WTC11 (cell line): ENCODE measurements at regions not wholly inside any gene's neighbourhood (a gene's known extent, or its start where the extent isn't known, plus 50 kb on each side); places are given as distances from the start of the nearest gene placed in this dataset.

Source experiments
- ATAC-seq: fragments of 200-7000 bp; cut with Tn5 transposase; 2 replicates; pipeline ENCODE4 v1.10.0; 2021; ENCODE audit warnings: mild to moderate bottlenecking, moderate library complexity
- CTCF ChIA-PET: fragments of 300-600 bp; sonication (Branson Sonifier 250); formaldehyde crosslinking; loops from one replicate; lab custom pipeline; 2021; ENCODE audit warnings: antibody characterized with exemption; lab: Charles Lee
- POLR2A ChIA-PET: fragments of 350-600 bp; sonication (Branson Sonifier 250); formaldehyde crosslinking; loops from one replicate; lab custom pipeline; 2021; ENCODE audit warnings: antibody characterized with exemption; lab: Charles Lee
- DNase-seq: peaks from one replicate; pipeline ENCODE4 v3.0.0; 2021; ENCODE audit warnings: low spot score
- H3K27ac Mint-ChIP-seq: 2 replicates; pipeline ENCODE4 v1.8.0; 2021; ENCODE audit warnings: mixed read lengths
- H3K27me3 Mint-ChIP-seq: 2 replicates; pipeline ENCODE4 v1.8.0; 2021; ENCODE audit warnings: low read depth, mild to moderate bottlenecking, moderate library complexity, mixed read lengths
- H3K36me3 Mint-ChIP-seq: 2 replicates; pipeline ENCODE4 v1.8.0; 2021; ENCODE audit warnings: mixed read lengths
- H3K4me1 Mint-ChIP-seq: 2 replicates; pipeline ENCODE4 v1.8.0; 2022; ENCODE audit warnings: mixed read lengths
- H3K4me3 Mint-ChIP-seq: 2 replicates; pipeline ENCODE4 v1.8.0; 2021; ENCODE audit warnings: mild to moderate bottlenecking, moderate library complexity, mixed read lengths
- H3K9me3 Mint-ChIP-seq: 2 replicates; pipeline ENCODE4 v1.8.0; 2021; ENCODE audit warnings: mixed read lengths
- CREB1 ChIP-seq: sonication (generic); formaldehyde crosslinking; IDR thresholded peaks from 2 replicates; pipeline ENCODE4 v1.8.0; 2023; ENCODE audit warnings: mild to moderate bottlenecking, missing genetic modification reagents
- CTCF ChIP-seq: fragments of 200-600 bp; IDR thresholded peaks from 2 replicates; pipeline ENCODE4 v1.8.0; 2022; ENCODE audit warnings: antibody characterized with exemption
- ELF4 ChIP-seq: sonication (generic); formaldehyde crosslinking; IDR thresholded peaks from 2 replicates; pipeline ENCODE4 v1.8.1; 2022; ENCODE audit warnings: low read depth, mild to moderate bottlenecking, moderate library complexity, missing genetic modification reagents
- FOXP1 ChIP-seq: sonication (generic); formaldehyde crosslinking; IDR thresholded peaks from 2 replicates; pipeline ENCODE4 v1.8.0; 2022; ENCODE audit warnings: missing genetic modification reagents, mild to moderate bottlenecking, moderate library complexity, borderline replicate concordance
- FOXP4 ChIP-seq: sonication (generic); formaldehyde crosslinking; IDR thresholded peaks from 2 replicates; pipeline ENCODE4 v1.8.0; 2022; ENCODE audit warnings: mild to moderate bottlenecking, missing genetic modification reagents
- HMGA2 ChIP-seq: fragments of 250-450 bp; sonication (Bioruptor Pico); IDR thresholded peaks from 2 replicates; pipeline ENCODE4 v1.4.0; 2021; ENCODE audit warnings: mild to moderate bottlenecking, moderate library complexity
- HMGXB4 ChIP-seq: sonication (generic); formaldehyde crosslinking; IDR thresholded peaks from 2 replicates; pipeline ENCODE4 v1.8.1; 2023; ENCODE audit warnings: mild to moderate bottlenecking, moderate library complexity, missing genetic modification reagents
- IRF1 ChIP-seq: sonication (generic); formaldehyde crosslinking; IDR thresholded peaks from 2 replicates; pipeline ENCODE4 v1.8.0; 2023; ENCODE audit warnings: missing genetic modification reagents
- KAT7 ChIP-seq: sonication (generic); formaldehyde crosslinking; IDR thresholded peaks from 2 replicates; pipeline ENCODE4 v1.8.1; 2023; ENCODE audit warnings: missing genetic modification reagents, mild to moderate bottlenecking, borderline replicate concordance
- NFATC4 ChIP-seq: fragments of 250-450 bp; sonication (Bioruptor Pico); IDR thresholded peaks from 2 replicates; pipeline ENCODE4 v1.9.0; 2021; ENCODE audit warnings: mild to moderate bottlenecking
- PREB ChIP-seq: sonication (generic); formaldehyde crosslinking; IDR thresholded peaks from 2 replicates; pipeline ENCODE4 v1.8.1; 2022; ENCODE audit warnings: mild to moderate bottlenecking, missing genetic modification reagents, moderate library complexity, borderline replicate concordance
- PRRX2 ChIP-seq: fragments of 250-450 bp; sonication (Bioruptor Pico); IDR thresholded peaks from 2 replicates; pipeline ENCODE4 v1.8.0; 2021; ENCODE audit warnings: mild to moderate bottlenecking
- SMAD3 ChIP-seq: sonication (generic); formaldehyde crosslinking; IDR thresholded peaks from 2 replicates; pipeline ENCODE4 v1.8.0; 2022; ENCODE audit warnings: missing genetic modification reagents, mild to moderate bottlenecking, borderline replicate concordance
- SMAD4 ChIP-seq: sonication (generic); formaldehyde crosslinking; IDR thresholded peaks from 2 replicates; pipeline ENCODE4 v1.8.0; 2022; ENCODE audit warnings: mild to moderate bottlenecking, missing genetic modification reagents
- TCF7 ChIP-seq: sonication (generic); formaldehyde crosslinking; IDR thresholded peaks from 2 replicates; pipeline ENCODE4 v1.8.0; 2022; ENCODE audit warnings: mild to moderate bottlenecking, low read depth, missing genetic modification reagents, moderate library complexity
- TEAD4 ChIP-seq: sonication (generic); formaldehyde crosslinking; IDR thresholded peaks from 2 replicates; pipeline ENCODE4 v1.8.0; 2022; ENCODE audit warnings: mild to moderate bottlenecking, missing genetic modification reagents
- USF2 ChIP-seq: sonication (generic); formaldehyde crosslinking; IDR thresholded peaks from 2 replicates; pipeline ENCODE4 v1.8.1; 2023; ENCODE audit warnings: mild to moderate bottlenecking, missing genetic modification reagents, moderate library complexity
- ZMAT4 ChIP-seq: fragments of 250-450 bp; sonication (Bioruptor Pico); IDR thresholded peaks from 2 replicates; pipeline ENCODE4 v1.9.0; 2021; ENCODE audit warnings: mild to moderate bottlenecking
- ZNF219 ChIP-seq: sonication (generic); formaldehyde crosslinking; IDR thresholded peaks from 2 replicates; pipeline ENCODE4 v1.8.0; 2023; ENCODE audit warnings: missing genetic modification reagents, mild to moderate bottlenecking, borderline replicate concordance
- ZNF416 ChIP-seq: fragments of 250-450 bp; sonication (Bioruptor Pico); IDR thresholded peaks from 2 replicates; pipeline ENCODE4 v1.9.0; 2021; ENCODE audit warnings: mild to moderate bottlenecking, inconsistent platforms

GRCh38 chr6:26198722-26199056 lies 111.5 kb downstream of the HFE start:
- Mint-ChIP-seq H3K4me1 (peaks cover 39% of the 10 kb centered on the region), H3K27me3 (no peaks in the 10 kb centered on the region), H3K36me3 (peaks cover 14% of the 10 kb centered on the region), H3K9me3 (no peaks in the 10 kb centered on the region), H3K4me3 (peak overlapping the region; percentile 99), H3K27ac (peak overlapping the region; percentile 100)
- DNase-seq (no peak), ATAC-seq (no peak)
- ChIA-PET POLR2A (interaction anchor here (0.6 to 7.9 kb wide), 45 partner anchors 9 to 1694 kb away, joined by 3 to 471 read pairs (median 21); a partner anchor contains a TSS), CTCF (interaction anchor here (0.8 kb wide), 1 partner anchor 9 kb away, joined by 4 read pairs; no protein-coding TSS in a partner anchor)
- TF ChIP-seq TCF7 (CRISPR knock-in tag), result no peak
- TF ChIP-seq PREB (CRISPR knock-in tag), result 0 out of 2 replicates have a peak, but pooled peaks have one; percentile 78
- TF ChIP-seq KAT7 (CRISPR knock-in tag), result 0 out of 2 replicates have a peak, but pooled peaks have one; percentile 33
- TF ChIP-seq NFATC4, result no peak
- TF ChIP-seq HMGXB4 (CRISPR knock-in tag), result no peak
- TF ChIP-seq ZNF416 (CRISPR knock-in tag), result no peak
- TF ChIP-seq ZNF219 (CRISPR knock-in tag), result 0 out of 2 replicates have a peak, but pooled peaks have one; percentile 62
- TF ChIP-seq TEAD4 (CRISPR knock-in tag), result 0 out of 2 replicates have a peak, but pooled peaks have one; percentile 51
- no peak for TF ChIP-seq SMAD4 (CRISPR knock-in tag)

- Mint-ChIP-seq H3K27ac (peak overlapping the region; percentile 100), H3K27me3 (no peaks in the 10 kb centered on the region), H3K4me3 (peak overlapping the region; percentile 99), H3K36me3 (peaks cover 14% of the 10 kb centered on the region), H3K4me1 (peaks cover 38% of the 10 kb centered on the region), H3K9me3 (no peaks in the 10 kb centered on the region)
- peak; percentile 66 for ATAC-seq
- ChIA-PET POLR2A (interaction anchor here (0.6 to 7.9 kb wide), 48 partner anchors 9 to 1694 kb away, joined by 3 to 471 read pairs (median 16); a partner anchor contains a TSS), CTCF (interaction anchor here (0.8 kb wide), 1 partner anchor 18 kb away, joined by 3 read pairs; a partner anchor contains a TSS)
- DNase-seq, result peak; percentile 70
- TF ChIP-seq ZMAT4, result no peak
- 0 out of 2 replicates have a peak, but pooled peaks have one; percentile 48 for TF ChIP-seq FOXP1
- no peak for TF ChIP-seq SMAD3 (CRISPR knock-in tag)
- TF ChIP-seq KAT7 (CRISPR knock-in tag), result no peak
- TF ChIP-seq USF2, result no peak
- TF ChIP-seq HMGA2 (CRISPR knock-in tag), result no peak
- peak; percentile 6; the same call in 1 of the 2 replicates for TF ChIP-seq TEAD4 (CRISPR knock-in tag)
- no peak for TF ChIP-seq CTCF
- 0 out of 2 replicates have a peak, but pooled peaks have one; percentile 38 for TF ChIP-seq ELF4 (CRISPR knock-in tag)
- TF ChIP-seq SMAD4 (CRISPR knock-in tag), result peak; percentile 79
- 0 out of 2 replicates have a peak, but pooled peaks have one; percentile 17 for TF ChIP-seq PRRX2 (CRISPR knock-in tag)
- TF ChIP-seq ZNF416 (CRISPR knock-in tag), result peak; percentile 75; the same call in 1 of the 2 replicates
- TF ChIP-seq CREB1 (CRISPR knock-in tag), result peak; percentile 67; the same call in 1 of the 2 replicates
- peak; percentile 57; the same call in 1 of the 2 replicates for TF ChIP-seq IRF1 (CRISPR knock-in tag)
- TF ChIP-seq PREB (CRISPR knock-in tag), result no peak
- 0 out of 2 replicates have a peak, but pooled peaks have one; percentile 54 for TF ChIP-seq FOXP4
Measured at GRCh38 chr6:26199057-26199772, 112.0 kb downstream of the HFE start.
